GM18502 (cell line): ENCODE measurements at regions not wholly inside any gene's neighbourhood (a gene's known extent, or its start where the extent isn't known, plus 50 kb on each side); places are given as distances from the start of the nearest gene placed in this dataset.

Experiments
- ATAC-seq: cut with Tn5 transposase; IDR thresholded peaks from one replicate; pipeline ENCODE4 v1.9.1; 2021; ENCODE audit warnings: mild to moderate bottlenecking; ENCODE audit not compliant: unreplicated experiment, poor library complexity

DNA sequence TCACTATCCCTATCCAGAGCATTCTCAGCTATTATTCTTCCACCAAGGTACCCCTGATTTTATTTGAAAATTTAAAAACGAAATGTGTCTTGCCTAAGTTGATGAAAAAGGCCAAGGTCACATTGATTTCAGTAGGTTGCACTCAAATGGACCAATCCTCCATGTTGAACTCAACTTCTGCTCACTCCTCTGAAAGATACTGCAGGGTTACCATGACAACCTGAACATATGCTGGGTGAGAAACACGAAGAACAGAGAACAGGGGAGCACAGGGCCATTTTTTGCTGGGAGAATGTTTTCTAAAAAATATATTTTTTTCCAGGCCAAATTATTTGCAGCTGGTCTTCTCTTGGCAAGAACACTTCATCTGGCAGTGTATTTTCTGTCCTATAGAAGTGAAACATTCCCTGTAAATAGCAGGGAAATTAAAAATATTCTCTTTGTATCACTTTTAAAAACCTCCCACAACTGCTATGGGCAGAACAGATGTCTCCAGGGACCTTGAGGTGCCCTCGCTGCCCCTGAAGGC is 215.9 kb downstream of the NXNL2 start:
- ATAC-seq = no peak

DNA sequence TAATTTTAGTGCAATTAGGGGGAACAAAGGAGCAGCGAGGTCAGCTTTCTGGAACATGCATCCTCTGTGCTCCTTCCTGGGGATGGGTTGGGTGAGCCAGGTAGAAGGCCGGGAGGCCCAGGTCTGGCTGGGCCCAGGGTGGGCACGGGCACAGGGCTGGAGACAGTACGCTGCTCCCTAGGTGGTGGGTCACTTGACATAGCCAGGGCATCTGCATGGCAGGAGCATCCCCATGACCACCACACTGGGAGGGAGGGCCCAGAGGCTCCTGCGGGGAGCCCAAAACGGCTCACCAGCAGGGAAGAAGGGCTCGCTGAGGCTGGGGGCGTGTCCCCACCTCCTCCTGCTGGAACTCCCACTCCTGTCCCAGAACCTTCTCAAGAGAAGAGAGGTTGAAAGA is 216.8 kb downstream of the NXNL2 start:
- no peak for ATAC-seq

DNA sequence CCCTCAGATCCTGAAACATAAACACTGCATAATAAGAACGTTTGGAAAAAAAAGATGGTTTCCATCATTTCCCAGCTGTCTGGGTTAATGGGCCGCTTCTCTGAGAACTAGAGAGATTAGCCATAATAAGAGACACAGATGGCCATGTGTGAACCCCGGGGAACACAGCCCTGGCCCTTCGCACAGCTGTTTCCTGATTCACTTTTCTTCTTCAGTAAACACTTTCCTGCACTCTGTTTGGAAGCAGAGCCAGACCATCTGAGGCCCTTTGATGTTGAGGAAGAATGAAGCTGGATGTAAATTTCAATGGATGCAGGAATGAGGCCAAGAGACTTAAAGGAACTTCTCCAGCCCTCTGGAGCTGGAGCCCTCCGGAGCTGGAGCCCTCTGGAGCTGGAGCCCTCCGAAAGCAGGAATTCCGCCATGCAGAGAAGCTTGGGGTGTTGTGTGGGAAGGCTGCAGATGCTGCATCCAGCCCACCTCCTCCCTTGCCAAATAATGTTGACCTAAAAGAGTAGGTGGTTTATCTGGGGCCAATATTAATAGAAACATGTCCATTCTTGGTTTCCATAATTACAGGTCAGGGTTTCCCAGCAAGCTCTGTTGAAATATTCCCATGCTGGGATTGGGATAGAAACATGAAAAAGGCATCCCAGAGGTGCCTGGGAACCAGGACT is 218.9 kb downstream of the NXNL2 start:
- ATAC-seq = no peak

DNA sequence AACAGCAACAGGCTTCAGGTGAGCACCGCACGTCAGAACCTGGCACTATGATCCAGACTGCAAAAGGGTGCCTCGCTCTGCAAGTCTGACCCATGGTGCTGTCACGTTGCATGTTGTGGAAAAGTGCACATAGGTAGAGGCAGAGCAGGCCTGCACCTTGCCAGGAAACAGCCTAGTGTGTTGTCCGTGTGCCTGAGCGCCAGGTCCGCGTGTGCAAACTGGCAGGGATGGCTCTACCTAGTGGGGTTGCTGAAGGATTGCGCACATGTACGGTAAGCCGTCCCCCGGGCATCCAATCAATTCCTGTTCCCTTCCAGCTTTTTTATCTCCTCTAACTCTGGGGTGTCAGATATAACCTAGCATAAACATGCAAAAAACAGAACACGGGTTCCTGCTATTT is 219.5 kb downstream of the NXNL2 start:
- ATAC-seq = no peak

DNA sequence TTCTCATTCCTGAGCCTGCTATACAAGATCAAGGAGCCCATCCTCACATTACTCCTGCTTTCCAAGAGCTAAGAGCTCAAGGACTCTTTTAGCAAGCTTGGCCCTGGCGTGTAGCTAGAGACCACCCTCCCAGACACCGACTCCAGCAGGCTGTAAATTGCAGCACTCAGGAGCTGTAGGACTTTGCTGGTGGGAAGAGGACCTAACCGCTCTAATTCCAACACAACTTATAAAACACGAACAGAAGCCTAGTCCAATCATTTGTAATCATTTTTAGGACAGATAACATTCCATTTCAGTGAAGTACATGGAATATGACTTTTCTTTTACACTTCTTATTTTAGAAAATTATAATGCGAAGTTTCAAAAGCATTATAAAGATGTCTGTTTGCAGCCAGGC is 219.9 kb downstream of the NXNL2 start:
- no peak for ATAC-seq

DNA sequence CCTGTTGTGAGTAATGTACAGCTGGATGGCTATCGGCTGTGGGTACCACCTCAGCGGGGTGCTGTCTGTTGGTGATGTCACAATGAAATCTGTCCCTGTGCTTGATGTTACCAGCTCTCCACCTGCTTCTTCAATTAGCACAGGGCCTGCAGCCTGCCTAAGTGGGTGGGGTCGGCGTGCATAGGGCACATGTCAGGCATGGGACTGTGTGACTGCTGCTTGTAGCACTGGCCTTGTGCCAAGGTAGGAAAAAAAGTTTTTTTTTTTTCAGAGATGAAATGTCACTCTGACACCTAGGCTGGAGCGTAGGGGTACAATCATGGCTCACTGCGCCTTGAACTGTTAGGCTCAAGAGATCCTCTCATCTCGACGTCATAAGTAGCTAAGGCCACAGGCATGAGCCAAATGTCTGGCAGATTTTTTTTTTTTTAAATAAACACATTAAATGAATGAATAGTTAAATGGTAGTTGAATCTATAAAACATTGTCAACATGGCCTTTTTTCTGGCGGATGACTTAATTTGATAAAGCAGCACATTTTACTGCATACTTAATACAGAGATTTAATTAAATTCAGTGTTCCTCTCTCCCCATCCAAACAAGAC is 222.5 kb downstream of the NXNL2 start:
- ATAC-seq = no peak

DNA sequence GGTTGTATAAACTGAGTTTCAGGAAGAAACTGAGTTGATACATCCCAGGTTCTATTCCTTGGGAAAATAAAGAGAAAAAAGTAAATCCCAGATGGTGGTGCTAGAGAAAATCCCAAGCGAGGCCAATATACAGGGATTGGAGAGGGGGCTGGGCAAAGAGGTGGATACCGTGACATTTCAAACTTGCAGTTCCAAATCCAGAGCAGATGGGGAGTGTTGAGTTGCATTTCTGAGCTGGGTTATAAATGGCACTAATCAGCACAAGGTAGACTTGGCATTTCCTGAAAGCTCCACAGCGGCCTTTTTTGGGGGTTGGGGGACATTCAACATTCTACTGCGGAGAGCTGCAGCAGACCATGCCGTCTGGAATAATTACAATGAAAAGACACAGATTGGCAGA is 224.4 kb downstream of the NXNL2 start:
- ATAC-seq = no peak

DNA sequence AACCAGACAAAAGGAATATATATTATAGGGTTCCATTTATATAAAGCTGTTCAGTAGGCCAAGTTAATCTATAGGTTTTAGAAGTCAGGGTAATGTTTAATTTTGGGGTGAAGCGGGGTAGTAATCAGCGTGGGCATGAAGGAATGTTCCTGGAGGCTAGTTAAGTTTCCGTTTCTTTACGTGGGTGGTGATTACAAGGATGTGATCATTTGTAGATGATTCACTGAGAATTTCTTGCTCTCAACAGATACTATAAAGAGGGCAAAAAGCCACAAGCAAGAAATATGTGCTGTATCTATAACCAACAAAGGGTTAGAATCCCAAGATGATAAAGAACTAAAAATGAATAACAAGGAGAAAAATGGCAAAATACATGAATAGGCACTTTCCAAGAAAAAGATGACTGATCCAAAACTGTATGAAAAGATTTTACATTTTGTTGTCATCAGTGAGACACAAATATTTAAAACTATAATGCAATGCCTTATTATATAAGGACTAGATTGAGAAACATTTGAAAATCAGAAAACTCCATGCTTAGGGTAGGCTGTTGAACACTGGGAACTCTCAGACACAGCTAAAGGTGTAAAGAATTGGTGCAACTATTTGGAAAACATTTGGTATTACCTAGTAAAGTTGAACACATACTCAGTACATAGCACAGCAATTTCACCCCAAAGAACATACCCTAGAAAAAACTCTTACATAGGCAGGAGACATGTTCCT is 224.3 kb upstream of the S1PR3 start:
- ATAC-seq = no peak

DNA sequence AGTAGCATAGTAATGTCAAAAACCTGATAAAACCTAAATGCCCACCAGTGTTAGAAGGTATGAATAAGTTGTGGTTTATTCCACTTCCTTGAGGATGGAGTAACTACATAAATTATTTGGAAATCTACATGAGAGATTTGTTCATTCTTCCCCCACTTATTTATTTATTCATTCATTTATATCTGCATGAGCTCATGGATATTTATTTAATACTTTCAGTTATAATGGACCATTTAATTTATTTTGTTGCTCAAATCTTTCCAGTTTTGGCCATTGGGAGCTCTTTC is 223.8 kb upstream of the S1PR3 start:
- ATAC-seq = no peak

DNA sequence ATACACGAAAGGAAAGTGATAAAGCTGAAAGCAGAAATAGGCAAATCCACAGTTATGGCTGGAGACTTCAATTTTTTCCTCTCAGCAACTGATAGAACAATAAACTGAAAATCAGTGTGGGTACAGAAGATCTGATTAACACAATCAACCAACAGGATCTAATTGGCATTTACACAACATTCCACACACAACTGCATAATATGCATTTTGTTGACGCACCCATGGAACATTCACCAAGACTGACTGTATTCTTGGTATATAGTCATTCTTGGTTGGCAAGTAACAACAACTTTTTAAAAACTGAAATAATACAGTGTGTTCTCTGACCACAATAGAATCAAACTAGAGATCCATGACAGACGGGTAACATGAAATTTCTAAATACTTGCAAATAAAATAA is 218.7 kb upstream of the S1PR3 start:
- ATAC-seq = no peak

DNA sequence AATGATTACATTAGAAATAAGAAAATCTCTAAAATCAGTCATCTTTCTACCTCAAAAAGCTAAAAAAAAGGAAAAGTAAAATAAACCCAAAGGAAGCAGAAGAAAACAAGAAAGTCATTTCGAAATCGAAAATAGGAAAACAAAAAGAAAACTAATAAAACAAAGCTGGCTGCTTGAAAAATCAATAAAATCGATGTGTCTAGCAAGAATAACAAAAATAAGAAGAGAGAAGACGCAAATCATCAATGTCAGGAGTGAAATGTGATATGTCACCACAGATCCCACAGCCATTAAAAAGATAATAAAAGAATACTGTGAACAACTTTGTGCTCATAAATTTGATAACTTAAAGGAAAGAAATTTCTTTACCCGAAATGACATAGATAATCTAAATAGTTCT is 218.1 kb upstream of the S1PR3 start:
- ATAC-seq = no peak

DNA sequence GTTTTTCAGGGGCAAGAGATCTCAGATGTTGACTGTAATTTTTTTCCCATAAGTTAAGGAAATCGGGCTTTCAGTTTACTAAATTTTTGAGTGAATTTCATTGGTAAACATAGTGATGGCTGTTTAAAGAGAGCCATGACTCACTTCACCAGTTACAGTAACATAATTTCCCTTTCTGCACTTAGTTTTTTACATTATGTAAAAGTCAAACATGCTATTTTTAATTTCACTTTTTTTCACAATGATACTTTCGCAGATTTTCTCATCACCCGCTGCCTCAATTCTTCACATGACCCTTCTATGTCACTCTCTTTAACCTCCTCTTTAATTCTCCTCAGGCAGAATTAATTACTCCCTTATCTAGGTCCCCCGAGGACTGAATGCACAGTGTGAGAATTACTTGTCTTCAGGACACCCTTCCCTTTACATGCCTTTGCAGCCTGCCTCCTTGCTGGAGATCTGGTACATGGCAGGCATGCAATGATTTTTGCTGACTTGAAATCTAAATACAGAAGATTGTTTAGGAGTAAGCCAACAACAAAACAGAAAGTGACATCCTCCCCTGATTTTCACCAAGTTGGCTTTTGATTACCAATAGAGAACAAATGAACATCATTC is 217.5 kb upstream of the S1PR3 start:
- ATAC-seq = no peak

DNA sequence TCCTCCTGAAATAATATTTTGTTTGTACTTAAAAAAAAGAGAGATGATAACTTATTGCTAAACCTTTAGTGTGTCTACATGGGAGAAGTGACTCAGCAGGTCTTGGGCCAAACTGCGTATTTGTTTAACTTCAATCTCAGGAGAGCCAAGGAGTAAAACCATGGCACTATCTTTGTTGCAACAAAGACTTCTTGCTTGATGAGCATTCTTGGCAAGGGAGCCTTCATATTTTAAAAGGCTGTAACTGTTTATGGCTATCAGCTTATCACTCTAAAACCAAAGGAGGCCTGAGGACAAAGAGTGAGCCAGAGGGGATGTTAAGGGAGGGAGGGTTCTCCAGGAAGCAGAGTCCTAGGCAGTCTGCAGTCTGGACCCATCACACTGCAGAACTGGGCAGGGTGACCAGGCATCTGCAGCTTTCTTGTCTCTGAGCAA is 216.2 kb upstream of the S1PR3 start:
- ATAC-seq = no peak

DNA sequence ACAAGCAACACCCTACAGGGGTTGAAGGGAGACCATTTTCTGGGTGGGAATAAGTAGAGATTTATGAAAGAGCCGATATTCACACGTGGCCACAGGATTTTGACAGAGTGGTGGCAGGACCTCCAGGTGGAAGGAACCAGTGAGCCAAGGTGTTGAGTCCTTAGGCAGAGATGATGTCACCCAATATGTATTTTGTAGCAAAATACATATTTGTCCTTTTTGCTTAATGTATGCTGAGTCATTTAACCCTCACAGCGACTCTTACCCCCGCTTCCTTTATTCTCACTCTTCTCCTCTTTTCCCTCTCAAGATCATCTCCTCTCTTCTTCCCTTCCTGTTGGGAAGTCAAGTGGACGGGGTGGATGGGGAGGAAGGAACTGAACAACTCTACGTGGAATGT is 215.7 kb upstream of the S1PR3 start:
- ATAC-seq = no peak

DNA sequence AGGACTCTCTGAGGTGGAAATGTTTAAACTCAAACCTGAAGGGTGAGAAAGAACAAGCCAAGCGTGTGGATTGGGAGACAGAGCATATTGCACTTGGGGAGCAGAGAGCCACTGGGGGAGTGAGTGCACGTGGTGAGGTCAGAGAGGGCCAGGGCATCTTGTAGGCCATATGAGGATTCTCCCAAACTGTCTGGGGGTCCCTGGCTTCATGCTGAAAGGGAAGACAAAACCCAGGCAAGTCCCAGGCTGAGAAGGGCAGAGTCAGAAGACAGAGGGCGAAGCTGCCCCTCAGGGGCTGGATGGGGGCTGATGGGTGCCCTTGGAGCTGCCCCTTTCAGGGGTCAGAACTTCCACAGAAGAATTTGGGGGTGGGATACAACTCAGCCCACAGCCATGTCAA is 215.3 kb upstream of the S1PR3 start:
- no peak for ATAC-seq

DNA sequence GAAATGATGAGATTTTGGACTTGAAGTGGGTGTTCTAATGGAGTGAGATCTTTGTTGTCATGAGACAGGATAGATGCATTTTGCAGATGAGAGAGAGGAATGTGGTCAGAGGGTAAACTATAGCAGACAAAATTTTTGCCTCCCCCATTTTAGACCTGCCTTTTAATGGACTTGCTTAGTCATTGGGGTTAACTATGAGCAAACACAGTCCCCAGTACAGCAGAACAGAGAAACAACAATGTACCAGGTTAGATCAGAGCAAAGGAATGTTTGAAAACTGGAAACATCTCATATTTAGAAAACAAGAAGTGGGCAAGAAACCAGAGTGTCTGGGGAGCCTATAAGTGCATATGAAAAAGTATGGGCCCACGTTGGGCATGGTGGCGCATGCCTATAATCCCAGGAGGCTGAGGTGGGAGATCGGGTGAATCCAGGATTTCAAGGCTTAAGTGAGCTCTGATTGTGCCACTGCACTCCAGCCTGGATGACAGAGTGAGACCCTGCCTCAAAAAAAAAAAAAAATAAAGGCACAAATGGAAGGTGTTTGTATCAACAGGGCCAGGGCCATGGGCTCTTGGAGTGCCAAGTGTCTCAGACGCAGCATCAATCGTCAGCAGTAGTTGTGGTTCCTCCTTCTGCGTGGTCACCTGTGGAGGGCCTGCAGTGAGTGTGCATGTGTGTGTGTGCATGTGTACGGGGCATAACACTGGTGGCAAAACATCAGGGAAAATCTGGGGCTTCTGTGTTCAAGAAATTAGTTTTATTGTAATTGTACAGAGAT is 214.4 kb upstream of the S1PR3 start:
- no peak for ATAC-seq

DNA sequence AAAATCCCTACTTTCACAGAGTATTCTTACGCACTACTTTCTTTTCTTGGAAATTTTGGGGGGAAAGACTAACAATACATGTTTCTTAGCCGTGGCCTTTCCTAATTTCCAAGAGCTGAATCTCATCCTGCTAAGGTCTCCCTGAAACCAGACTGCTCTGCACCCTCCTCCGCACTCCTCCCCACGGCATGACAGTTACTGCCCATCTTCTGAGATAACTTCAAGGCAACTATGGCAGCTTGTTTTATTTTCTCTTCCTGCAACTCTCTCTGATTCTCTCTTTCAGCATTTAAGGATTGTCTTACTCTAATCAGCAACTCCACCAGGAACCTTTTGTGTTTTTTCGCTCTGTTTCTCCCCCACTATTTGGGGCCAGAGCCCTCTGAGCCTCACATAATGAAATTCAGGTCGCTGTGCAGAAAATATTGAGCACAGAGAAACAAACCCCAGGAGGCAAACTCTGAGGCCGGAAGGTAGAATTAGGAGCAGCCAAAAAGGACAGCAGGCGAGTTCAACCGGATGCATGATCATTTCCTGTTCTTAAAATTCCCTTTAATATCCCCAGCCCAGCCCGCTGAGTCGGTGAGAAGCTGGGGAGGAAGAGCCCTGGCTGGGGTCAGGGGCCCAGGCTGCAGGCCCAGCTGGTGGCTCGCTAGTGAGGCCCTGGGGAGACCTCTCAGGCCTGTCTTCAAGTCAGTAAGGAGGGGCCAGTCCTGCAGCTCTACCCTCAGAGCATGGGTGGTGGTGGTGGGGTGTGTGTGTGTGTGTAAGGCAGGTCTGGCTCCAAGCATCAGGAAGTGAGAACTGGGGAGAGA is 213.6 kb upstream of the S1PR3 start:
- no peak for ATAC-seq

DNA sequence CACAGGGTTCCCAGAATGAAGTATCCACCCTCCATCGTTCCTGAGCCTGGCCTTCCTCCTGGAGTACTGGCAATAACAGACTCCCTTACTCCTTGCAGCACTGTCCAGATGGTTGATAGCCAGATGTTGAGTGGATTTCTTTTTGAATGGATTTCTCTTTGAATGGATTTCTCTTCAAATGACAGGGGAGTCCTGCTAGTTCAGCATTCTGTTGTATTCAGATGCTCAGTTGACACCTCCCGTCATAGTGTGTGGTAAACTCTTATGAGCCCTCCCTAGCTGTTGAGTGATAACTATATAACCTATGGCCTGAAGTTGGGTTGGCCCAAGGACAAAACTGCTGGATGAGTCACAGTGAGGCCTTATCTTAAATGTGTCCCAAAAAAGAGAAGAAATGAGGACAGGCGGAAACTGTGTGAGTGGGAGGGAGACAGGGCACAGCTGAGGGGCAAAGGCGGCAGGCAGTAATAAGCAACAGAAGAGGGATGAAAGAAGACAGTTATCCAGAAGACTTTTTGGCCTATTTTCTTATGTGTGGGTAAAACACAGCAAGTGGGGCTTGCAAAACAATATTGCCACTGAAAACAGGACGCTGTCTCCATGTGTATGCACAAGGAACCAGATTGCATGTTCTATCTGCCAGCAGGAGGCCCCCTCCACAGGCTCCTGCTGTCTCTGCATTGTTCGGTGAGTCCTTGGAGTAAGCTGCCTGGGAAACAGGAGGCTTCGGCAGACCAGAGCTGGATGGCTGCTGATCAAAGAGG is 209.5 kb upstream of the S1PR3 start:
- ATAC-seq = no peak
